Activated CD8-positive, alpha-beta memory T cell treated with anti-CD3 and anti-CD28 coated beads, Interleukin-2, amount 50 U/mL, for 24 hours (primary cell): ENCODE measurements at regions not wholly inside any gene's neighbourhood (a gene's known extent, or its start where the extent isn't known, plus 50 kb on each side); places are given as distances from the start of the nearest gene placed in this dataset.
"Not testable (repeated sequence)": the region's sequence is repeated elsewhere in the genome, so short reads cannot be mapped to it uniquely, and the experiment has no call there.

Experiments
- DNase-seq: peaks from one replicate; pipeline ENCODE4 v3.0.0-alpha.2; 2020; ENCODE audit errors: extremely low read depth

- no peak for DNase-seq
Observed at GRCh38 chr10:65611592-65611991, 1314.2 kb upstream of the LRRTM3 start.

GRCh38 chr10:65614956-65615565 lies 1310.8 kb upstream of the LRRTM3 start:
- no peak for DNase-seq

- DNase-seq = no peak
Observed at GRCh38 chr10:65618126-65618525, 1307.7 kb upstream of the LRRTM3 start.

- no peak for DNase-seq
Observed at GRCh38 chr10:65620404-65621048, 1305.3 kb upstream of the LRRTM3 start.

- DNase-seq = no peak
Observed at GRCh38 chr10:65622608-65623007, 1303.2 kb upstream of the LRRTM3 start.

- DNase-seq = no peak
Observed at GRCh38 chr10:65628493-65629139, 1297.2 kb upstream of the LRRTM3 start.

- no peak for DNase-seq
Observed at GRCh38 chr10:65660006-65660405, 1265.8 kb upstream of the LRRTM3 start.

- DNase-seq = no peak
Observed at GRCh38 chr10:65670087-65670486, 1255.7 kb upstream of the LRRTM3 start.

- not testable (repeated sequence) for DNase-seq
Observed at GRCh38 chr10:65670596-65670995, 1255.2 kb upstream of the LRRTM3 start.

- DNase-seq = no peak
Observed at GRCh38 chr10:65675236-65675635, 1250.6 kb upstream of the LRRTM3 start.

- no peak for DNase-seq
Observed at GRCh38 chr10:65684896-65685295, 1240.9 kb upstream of the LRRTM3 start.

GRCh38 chr10:65701168-65701776 lies 1224.6 kb upstream of the LRRTM3 start:
- no peak for DNase-seq

GRCh38 chr10:65708057-65708456 lies 1217.8 kb upstream of the LRRTM3 start:
- DNase-seq = no peak

GRCh38 chr10:65710306-65710705 lies 1215.5 kb upstream of the LRRTM3 start:
- DNase-seq = no peak

- DNase-seq = no peak
Observed at GRCh38 chr10:65719790-65720189, 1206.0 kb upstream of the LRRTM3 start.

- no peak for DNase-seq
Observed at GRCh38 chr10:65720901-65721300, 1204.9 kb upstream of the LRRTM3 start.

- DNase-seq = no peak
Observed at GRCh38 chr10:65723525-65723924, 1202.3 kb upstream of the LRRTM3 start.

GRCh38 chr10:65735382-65735781 lies 1190.5 kb upstream of the LRRTM3 start:
- DNase-seq = no peak

- no peak for DNase-seq
Observed at GRCh38 chr10:65742906-65743305, 1182.9 kb upstream of the LRRTM3 start.

GRCh38 chr10:65751218-65751617 lies 1174.6 kb upstream of the LRRTM3 start:
- no peak for DNase-seq

- no peak for DNase-seq
Observed at GRCh38 chr10:65751896-65752295, 1173.9 kb upstream of the LRRTM3 start.

GRCh38 chr10:65753532-65753931 lies 1172.3 kb upstream of the LRRTM3 start:
- DNase-seq = no peak

- no peak for DNase-seq
Observed at GRCh38 chr10:65754112-65754511, 1171.7 kb upstream of the LRRTM3 start.
